HG02884 (cell line): ENCODE measurements at regions not wholly inside any gene's neighbourhood (a gene's known extent, or its start where the extent isn't known, plus 50 kb on each side); places are given as distances from the start of the nearest gene placed in this dataset.

Experiments used
- ATAC-seq: cut with Tn5 transposase; IDR thresholded peaks from one replicate; pipeline ENCODE4 v1.9.1; 2021; ENCODE audit warnings: mild to moderate bottlenecking, moderate library complexity; ENCODE audit not compliant: unreplicated experiment

DNA sequence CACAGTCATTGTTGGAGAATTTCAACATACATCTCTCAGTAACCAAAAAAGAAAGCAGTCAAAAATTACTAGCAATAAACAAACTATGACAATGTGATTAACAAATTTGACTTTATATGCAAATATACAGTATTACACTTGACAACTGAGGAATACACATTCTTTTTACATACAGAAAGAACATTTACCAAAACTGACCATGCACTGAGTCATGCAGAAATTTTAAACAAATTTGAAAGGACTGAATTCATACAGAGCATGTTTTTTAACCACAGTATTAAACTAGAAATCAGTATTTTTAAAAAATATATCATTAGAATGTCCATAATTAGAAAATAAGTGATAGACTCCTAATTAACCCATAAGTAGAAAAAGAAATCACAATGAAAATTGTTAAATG is 420.1 kb downstream of the TBC1D4 start:
- no peak for ATAC-seq

DNA sequence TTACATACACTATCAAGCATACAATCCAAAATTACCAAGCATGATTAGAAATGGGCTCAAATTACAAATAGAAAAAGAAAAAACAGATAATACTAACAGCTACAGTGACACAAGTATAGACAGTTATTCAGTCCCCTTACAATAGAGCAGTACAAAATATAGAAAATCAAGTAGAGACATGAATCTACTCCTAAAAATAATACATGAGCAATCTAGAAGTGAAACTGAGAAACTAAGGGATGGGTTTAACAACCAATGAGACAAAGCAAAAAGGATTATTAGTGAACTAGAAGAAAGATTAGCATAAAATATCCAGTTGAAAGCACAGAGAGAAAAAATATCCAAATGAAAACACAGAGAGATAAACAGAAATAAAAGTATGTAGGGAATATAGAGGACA is 426.7 kb downstream of the TBC1D4 start:
- peak; percentile 57 for ATAC-seq

DNA sequence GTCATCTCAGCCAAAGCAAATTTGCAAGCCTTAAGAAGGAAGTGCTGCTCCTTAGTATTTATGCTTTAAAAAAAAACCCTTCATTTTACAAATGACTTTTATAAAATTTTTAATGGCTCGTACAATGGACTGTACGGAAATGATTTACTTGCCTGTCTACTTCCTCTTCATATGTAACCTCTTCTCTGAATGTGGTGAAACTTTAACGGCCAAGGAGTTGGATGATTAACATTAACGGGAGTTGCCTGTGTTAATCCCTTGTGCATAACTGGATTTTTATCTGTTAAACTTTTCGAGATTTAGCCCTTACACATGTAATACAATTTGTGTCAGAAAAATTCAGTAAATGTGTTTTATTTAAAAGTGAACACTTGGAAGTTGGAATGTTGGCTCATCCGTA is 429.4 kb downstream of the TBC1D4 start:
- no peak for ATAC-seq

DNA sequence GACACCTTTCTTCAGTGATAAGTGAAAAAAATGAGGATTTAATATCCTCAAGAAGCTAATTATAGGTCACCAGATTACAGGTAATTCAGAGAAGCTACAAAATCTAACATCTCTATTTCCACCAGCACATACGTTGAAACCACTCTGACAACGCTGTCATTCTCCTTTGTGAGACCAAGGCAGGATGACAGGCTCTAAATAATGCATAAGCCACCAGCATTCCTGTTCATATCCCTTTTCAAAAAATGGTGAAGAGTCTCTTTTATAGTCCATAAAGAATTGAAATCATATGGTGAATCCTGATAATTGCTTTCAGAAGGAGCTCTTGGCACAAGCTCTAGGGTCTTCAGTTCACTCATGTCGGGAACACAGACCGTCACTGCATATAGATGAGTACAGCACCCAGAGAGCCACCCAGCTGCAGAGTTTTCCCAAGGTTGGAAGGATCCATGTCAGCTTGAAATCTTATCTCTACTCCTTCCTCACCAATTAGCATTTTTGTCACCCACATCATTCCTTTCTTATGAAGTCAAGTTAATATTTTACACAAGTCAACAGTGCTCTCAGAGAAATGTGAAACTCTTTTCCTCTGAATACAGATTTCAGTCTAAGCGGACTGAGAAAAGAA is 431.4 kb downstream of the TBC1D4 start:
- ATAC-seq: no peak

DNA sequence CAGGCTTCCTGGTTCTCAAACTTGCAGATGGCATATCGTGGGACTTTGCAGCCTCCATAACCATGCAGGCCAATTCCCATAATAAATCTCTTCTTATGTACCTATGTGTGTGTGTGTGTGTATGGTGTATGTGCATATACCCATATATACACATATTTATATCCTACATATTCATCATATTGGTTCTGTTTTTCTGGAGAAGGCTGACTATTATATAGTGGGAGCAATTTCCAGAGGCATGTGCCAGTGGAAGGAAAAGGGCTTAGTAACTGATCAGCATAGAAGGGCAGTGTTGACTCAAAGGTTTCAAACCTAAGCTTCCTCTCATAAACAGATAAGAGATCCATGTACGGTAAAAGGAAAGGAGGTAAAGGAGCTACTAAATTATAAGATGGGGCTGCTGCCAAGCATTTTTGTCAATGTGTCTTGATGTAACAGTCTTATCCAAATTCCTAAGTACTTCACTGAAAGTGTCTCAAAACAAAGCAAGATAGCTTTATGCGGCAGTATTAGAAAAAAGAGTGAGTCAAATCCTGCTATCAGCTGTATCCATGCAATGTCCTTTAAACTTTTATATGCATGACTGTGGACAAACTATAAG is 432.1 kb downstream of the TBC1D4 start:
- no peak for ATAC-seq

DNA sequence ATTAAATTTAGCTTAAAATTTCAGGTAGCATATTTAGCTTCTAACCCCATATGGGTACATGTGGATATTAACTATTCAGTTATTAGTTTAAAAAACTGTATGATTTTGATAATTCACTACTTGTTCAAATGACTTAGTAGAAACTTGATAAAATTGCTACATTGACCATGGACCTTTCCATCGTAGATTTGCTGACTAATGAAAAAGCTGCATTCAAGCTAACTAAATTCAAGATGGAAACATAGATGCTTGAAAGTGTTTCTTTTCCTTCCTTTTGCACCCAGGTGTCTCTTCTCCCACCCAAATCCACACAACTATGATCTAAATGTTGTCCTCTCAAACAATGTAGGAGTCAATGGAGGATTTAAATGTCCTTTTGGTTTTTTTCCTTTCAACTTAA is 439.2 kb downstream of the TBC1D4 start:
- no peak for ATAC-seq

DNA sequence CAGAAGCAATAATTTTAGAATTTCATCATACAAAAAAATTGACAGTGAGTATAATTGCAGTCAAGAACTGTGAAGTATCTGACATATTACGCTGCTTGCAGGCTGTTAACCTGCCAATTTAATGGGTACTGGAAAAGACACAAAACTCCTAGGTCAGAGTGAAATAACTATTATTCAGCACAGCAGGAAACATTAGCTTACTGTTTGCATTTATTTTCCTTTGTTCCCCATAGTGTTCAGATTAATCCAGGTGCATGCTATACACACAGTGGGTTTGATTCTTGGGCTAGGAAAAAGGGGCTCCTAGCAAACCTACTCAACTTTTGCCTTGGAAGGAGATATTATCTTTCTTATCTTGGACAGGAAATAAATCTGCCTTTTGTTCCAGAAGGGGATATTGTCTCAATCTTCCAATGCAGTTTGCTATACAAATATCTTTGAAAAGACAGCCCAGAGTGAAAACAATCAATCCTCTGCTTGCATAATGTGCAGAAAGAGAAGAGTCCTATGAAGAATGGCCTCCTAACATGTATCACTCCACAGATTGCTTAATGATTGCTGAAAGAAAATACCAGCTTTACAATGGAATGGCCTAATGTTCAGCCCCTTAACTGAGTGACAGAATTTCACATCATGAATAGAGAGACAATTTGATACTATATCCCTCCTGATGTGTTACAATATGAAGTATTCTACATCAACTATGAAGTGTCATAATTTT is 443.4 kb downstream of the TBC1D4 start:
- ATAC-seq: no peak

DNA sequence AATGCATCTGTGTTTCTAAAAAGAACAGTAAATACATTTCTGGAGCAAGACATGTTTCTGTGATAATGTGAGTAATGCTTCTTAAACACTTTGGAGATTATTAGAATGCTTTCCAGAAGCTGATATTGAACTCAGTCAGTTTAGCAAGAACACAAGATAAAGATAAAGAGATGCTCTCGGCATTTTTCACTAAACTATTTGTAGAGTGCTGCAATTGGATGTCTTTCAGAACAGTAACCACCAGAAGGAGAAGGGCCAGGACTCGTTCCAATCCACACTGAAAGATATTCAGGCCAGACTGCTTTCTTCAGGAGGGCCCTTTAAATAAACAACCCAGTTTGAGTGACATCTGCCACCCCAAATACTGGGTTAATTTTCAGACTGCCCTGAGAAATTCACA is 456.0 kb downstream of the TBC1D4 start:
- no peak for ATAC-seq

DNA sequence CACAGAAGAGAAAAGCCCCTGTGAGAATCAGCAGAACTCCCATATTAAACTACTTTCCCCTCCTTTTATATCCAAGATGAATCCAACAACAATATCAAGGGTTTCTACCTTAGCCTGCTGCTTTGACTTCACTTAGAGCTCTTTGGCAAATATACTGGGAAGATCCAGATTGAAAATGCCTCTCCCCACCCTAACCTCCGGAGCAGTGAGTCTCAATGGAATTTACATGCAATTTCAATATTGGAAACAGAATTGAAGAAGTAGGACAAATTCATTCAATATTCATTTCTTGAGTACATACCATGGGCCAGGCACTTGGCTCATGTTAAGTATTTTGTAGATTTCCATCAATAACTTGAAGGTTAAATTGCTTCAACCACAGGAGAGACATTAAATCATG is 457.4 kb downstream of the TBC1D4 start:
- no peak for ATAC-seq

DNA sequence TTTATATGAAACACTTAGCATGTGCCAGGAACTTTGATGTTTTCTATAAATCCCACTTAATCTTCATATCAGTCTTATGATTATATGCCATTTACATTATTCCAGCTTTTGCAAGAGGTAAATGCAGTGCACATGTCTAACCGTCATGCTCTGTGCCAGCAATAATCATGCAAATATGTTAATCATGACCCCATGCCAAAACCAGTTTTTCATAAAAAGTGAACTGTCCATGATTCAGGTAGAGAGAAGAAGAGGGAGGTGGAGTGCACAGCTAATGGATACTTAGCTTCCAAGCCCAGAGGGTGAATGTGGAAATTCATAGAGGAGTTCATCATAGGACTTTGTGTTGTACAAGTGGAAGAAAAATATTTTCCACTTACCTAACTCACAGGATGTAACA is 458.4 kb downstream of the TBC1D4 start:
- no peak for ATAC-seq

DNA sequence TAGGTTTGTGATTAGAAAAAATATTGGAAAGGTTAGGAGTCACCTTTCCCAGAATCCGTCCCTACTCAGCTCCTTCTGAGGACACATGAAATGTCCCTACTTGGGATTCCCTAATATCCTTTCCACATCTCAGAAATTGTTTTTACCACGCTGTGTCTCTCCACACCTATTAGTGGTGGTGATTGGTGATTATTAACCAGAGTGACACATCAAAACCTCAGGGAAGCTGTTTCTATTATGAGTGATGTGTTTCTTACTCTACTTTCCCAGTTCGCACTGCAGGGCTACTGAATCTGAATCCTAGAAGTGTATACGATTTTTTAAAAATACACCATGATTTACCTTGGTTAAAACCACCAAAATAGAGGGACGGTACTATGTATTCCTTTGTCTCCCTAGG is 460.8 kb downstream of the TBC1D4 start:
- no peak for ATAC-seq

DNA sequence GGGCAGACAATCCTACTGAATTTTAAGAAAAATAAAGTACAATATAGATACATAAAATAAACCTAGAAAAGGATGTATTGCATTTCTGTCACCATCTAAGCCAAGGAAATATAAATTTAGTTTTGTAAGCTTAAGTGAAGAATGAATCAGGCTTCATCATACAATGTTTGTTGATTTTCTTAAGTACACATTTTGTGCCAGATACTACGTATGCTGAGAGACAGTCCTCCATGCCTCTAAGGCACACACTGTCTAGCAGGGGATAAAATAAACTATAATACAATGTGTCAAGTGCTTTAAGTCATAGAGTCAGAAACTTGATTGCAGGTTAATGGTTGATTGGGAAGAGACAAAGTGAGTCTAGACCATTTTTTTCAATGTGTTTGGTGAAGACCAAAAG is 465.7 kb downstream of the TBC1D4 start:
- ATAC-seq: no peak

DNA sequence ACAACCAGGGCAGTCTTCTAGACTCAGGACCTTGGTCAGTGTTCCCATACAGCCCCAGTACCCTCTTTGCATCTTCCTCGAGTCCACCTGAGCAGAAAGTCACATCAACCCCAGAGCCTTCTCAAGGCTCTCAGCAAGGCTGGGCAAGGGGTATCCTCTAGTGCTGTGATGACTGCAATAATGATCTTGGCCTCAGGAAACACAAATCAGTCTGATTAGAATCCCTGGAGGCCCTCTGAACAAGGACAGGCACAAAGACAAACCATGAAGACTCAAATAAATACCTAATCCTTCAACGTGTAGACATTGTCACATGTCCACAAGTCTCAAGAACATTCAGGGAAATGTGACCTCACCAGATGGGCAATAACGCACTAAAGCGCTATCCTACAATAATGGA is 468.2 kb downstream of the TBC1D4 start:
- no peak for ATAC-seq

DNA sequence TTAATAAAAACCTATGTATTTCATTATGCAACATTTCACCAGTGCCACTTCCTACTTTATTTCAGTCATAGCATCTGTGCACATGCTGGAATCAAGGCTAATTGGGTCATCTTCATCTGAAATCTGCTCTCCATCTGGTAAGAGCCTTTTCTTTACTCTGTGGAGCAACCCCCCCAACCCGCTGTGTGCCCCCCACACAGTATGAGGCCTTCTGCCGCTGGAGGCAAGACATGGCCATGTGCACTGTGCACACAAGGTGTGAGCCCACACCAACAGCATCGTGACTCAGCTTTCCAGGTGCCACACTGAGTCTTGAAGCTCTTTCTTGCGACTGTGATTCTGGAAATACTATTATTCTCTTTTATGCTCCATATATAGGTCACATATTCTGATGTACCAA is 471.0 kb downstream of the TBC1D4 start:
- no peak for ATAC-seq

DNA sequence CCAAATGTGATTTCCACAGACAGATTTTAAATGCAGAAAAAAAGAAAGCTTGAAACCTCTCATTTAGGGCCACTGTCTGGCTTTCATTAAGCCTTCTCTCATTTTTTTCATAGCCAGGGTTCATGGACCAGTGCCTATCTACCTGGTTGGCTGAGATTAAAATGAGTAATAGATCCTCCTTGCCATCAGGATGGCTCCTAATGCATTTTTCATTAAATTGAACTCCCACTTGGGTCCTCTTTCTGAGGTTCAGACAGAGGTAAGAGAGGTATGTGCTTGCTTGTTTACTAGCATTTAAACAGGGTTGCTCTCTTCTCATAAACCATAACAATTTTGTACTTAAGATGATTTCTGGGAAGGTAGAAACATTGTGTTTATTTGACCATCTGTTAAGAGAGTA is 473.0 kb downstream of the TBC1D4 start:
- no peak for ATAC-seq

DNA sequence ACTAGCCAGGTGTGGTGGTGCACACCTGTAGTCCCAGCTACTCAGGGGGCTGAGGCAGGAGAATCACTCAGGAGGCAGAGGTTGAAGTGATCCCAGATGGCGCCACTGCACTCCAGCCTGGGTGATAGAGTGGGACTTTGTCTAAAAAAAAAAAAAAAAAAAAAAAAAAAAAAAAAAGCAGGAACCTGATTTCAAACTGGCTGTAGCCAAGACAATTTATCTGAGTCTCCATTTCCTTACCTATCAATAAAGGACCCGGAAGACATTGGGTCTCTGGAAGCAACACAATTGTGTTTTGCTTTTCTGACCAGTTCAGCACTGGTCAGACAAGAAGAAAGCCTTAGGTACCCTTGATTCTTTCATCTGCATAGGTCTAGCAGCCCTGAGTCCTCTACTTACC is 491.0 kb downstream of the TBC1D4 start:
- ATAC-seq: no peak

DNA sequence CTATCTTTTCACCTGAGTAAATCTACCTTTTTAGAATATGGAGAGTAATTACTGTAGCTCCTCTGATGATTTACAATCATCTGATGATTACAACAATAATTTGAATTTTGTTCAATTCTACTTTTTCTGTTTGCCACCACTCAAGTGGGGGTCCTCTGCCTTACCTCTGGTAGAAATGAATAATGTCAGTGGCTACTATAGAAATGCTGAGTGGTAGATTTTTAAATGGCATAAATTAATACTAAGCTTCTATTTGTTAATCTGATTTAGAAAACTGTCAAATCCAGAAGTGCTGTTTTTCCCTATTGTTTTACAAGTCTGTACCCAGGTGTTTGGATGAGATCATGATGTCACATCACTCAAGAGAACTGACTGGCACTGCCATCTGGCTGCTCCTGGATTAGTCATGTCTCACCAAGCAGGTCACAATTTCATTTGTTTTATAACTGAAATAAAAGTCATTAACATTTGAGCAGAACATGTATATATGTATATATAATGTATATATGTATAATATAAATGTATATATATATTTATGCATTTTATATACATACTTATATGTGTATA is 494.8 kb downstream of the TBC1D4 start:
- no peak for ATAC-seq

DNA sequence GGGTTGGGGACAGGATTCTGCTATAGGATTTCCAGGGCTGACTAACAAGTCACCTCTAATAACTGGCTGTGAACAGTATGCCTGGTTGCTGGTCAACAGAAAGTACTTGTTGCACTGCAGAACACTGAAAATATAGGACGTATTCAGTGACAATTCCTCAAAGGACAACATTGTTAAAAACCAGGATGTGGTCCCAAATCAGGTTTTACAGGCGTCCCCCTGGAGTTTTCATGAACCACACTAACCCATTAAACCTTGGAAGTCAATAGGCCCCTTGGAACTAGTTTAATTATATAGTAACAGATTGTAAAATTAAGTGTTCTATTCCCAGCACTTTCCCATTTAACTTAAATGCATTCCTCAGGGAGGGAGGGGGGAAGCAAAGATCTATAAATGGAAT is 495.4 kb downstream of the TBC1D4 start:
- no peak for ATAC-seq

DNA sequence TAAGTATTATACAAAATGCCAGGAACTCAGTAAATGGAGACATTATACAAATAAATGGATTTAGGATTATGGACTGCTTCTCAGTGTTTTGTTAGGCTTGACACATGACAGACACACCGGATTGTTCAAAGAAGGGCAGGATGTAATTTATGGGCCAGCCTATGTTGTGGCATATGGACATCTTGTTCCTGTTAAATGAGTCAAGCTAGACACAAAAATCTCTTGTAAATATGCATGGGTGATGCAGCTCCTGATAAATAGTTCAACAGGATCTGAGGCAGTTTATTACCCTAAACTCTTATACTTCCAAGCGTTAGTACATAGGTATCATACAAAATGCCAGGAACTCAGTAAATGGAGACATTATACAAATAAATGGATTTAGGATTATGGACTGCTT is 502.3 kb downstream of the TBC1D4 start:
- no peak for ATAC-seq

DNA sequence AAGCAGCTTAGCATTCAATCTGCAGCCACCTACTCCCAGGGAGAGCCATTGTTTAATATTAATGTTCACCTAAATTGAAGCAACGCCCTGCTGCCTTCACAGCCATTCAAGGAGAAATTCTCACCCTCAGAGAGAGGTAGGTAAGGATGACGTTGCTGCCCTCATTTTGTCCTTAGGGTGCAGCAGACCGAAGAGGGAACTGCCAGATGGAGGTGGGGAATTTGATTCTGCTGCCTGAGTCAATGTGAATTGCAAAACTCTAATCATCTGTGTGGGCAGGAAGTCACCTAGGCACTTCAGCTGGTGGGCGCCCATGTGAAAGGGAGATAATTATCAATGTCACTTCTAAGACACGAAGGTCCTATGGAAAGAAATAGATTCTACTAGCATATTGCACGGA is 503.4 kb downstream of the TBC1D4 start:
- ATAC-seq: no peak

DNA sequence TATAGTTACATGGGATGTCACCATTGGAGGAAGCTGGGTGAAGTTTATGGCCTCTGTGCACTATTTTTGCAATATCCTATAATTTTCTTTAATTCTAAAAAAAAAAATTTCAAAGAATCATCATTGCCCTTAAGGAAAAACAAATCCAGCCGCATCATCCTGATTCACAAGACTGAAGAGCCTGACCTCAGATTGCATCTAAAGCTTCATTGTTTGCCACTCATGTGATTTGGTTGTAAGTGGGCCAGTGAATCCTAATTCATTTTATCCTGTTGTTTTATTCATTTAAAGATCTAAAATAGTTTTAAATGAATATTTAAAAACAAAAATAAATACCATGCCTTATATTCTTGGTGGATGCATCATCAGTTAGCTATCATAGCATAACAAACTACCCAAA is 504.5 kb downstream of the TBC1D4 start:
- no peak for ATAC-seq

DNA sequence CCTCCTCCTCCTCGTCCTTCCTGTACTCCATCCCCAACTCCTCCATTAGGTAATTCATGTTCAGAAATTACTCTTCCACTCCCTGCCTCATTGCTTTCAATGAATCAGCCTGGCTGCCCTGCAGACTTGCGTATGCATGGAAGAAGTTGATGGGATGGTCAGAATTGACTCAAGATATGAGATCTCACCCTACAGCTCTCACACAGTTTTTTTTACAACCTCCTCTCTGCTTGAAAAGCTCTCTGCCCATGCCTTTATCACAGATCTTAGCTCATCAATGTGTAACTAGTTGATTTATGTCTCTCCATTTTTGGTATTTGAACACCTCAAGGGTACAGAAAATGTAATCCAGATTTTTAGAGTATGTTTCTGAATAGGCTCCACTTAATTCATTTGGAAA is 506.9 kb downstream of the TBC1D4 start:
- ATAC-seq: no peak
